Ecto neural progenitor cell (in vitro differentiated cells): ENCODE measurements at regions not wholly inside any gene's neighbourhood (a gene's known extent, or its start where the extent isn't known, plus 50 kb on each side); places are given as distances from the start of the nearest gene placed in this dataset.

Experiments
- DNase-seq: peaks from one replicate; pipeline ENCODE4 v3.0.0-alpha.2; 2018; ENCODE audit warnings: low spot score

DNA sequence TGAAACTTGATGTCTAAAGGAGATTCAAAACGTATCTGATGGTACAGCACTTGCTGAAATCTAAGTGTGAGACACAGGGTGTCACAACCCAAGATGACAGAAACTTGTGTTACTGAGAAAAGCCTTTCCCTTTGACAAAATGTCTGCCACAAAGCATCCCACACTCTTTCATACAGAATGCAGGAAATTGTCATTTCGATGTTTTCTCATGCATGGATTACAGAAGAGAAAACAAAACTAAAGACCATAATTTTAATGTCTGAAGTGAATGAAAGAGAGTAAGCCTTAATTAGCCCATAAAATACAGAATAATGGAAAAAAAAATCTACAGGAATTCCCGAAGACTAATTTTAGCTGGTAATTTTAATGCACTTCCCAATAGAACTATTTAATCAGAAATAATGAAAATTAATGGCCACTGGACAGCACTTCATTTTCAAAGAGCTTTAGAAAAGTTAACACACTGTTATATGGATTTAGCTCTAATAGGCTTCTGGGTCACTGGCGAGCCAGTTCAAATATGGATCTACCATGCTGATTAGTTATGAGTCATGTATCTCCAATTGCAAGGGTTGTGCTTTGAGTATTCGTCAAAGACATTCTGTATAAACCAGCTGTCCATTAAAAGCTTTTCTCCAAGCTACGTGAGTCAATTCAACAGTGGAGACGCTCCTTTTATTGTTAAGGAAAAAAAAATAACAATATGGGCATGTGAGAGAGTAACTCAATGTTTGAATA is 656.7 kb downstream of the SLC16A7 start:
- DNase-seq, result no peak

DNA sequence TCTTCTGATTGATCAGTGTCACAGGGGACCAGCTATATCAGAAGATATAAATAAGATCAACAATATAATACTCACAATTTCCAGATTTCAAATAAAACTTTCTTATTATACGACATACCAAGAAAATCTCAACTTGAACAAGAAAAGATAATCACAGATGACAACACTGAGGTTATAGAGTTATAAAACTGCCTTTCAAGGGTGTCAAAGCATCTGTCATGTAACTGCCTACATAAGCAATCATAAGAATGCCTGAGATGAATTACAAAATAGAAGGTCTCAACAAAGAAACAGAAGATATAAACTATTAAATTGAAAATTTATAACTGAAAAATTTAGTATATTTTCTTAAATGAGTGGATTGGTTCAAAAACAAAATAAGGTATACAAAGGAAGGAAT is 659.2 kb downstream of the SLC16A7 start:
- no peak for DNase-seq

DNA sequence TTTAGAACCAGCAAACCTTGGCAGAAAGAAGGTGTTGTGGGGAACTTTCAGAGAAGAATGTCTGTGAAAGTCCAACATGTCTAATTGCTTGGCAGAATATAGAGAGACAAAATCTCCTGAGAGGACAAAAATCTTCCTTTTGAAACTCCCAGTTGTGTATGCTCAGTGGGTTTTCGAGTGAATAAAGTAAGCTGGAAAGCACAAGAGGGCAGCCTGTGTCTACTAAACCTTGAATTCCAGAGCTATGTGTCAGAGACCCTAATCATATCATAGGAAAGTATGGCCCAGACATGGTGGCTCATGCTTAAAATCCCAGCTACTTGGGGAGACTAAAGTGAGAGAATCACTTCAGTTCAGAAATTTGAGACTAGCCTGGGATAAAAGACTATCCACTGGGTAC is 661.2 kb downstream of the SLC16A7 start:
- no peak for DNase-seq

DNA sequence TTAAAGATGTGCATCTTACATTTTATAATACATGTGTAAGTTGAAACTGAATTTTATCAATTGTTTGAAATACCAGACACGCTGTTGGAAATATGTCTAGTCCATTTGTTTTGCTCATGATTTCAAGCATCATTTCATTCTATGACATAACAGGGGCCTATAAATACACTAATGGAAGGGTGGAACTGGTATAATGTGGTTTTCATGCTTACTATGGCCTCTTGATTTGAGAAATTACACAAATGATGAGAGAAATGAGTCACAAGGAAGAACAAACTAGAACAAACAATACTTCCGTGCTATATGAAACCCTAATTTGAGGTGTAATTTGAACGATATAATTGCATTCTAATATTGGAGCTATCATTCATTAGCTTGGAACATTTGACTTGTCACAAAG is 663.4 kb downstream of the SLC16A7 start:
- no peak for DNase-seq

DNA sequence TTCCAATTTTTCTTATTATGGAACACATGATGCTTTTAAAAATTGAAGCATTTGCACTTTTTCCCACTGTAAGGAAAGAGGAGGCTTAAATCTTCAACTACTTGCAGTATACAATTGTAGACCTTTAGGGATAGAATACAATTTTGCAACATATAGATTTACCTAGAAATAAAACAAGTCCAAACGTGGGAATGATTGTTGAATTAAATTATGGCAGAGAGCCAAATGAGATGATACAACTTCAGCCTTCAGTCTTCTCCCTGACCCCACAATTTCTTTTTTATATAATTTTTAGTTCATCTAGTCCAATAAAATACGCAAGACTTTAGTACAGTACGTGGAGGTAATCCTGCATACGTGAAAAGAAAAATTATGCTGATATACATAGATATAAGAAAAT is 666.5 kb downstream of the SLC16A7 start:
- no peak for DNase-seq

- DNase-seq, result no peak
Observed at GRCh38 chr12:60263161-60263560, 667.3 kb downstream of the SLC16A7 start.

GRCh38 chr12:60263836-60264493 is 668.1 kb downstream of the SLC16A7 start:
- DNase-seq, result no peak

- DNase-seq, result no peak
Observed at GRCh38 chr12:60265741-60266140, 669.9 kb downstream of the SLC16A7 start.

DNA sequence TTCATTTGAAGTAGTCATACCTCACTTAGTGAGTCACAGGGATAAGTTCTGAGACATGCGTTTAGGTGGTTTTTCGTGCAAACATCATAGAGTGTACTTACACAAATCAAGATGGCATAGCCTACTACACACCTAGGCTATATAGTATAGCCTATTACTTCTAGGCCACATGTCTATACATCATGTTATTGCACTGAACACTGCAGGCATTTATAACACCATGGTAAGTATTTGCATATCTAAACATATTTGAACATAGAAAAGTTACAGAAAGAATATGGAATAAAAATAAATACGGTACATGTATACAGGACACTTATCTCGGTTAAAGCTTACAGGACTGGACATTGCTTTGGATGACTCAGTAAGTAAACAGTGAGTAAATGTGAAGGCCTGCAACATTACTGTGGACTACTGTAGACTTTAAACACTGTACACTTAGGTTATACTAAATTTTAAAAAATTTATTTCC is 670.6 kb downstream of the SLC16A7 start:
- no peak for DNase-seq

DNA sequence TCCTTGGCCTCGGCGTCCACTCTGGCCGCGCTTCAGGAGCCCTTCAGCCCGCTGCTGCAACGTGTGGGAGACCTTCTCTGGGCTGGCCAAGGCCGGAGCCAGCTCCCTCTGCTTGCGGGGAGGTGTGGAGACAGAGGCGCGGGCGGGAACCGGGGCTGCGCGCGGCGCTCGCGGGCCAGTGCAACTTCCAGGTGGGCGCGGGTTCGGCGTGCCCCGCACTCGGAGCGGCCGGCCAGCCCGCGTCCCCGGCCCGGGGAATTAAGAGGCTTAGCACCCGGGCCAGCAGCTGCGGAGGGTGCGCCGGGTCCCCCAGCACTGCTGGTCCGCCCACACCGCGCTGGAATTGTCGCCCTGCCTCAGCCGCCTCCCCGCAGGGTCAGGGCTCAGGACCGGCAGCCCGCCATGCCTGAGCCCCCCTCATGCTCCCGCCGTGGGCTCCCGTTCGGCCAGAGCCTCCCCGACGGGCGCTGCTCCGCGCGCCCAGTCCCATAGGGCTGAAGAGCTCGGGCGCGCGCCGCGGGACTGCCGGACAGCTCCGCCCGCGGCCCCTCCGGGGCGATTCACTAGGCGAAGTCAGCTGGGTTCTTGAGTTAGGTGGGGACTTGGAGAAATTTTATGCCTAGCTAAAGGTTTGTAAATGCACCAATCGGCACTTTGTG is 673.9 kb downstream of the SLC16A7 start:
- DNase-seq, result no peak

- DNase-seq, result no peak
Observed at GRCh38 chr12:60271816-60272215, 676.0 kb downstream of the SLC16A7 start.

- DNase-seq, result no peak
Observed at GRCh38 chr12:60278209-60278608, 682.4 kb downstream of the SLC16A7 start.

- no peak for DNase-seq
Observed at GRCh38 chr12:60279221-60279620, 683.4 kb downstream of the SLC16A7 start.

- DNase-seq, result no peak
Observed at GRCh38 chr12:60281522-60281921, 685.7 kb downstream of the SLC16A7 start.

GRCh38 chr12:60290532-60290931 is 694.7 kb downstream of the SLC16A7 start:
- DNase-seq, result no peak

- no peak for DNase-seq
Observed at GRCh38 chr12:60308366-60308991, 712.6 kb downstream of the SLC16A7 start.

DNA sequence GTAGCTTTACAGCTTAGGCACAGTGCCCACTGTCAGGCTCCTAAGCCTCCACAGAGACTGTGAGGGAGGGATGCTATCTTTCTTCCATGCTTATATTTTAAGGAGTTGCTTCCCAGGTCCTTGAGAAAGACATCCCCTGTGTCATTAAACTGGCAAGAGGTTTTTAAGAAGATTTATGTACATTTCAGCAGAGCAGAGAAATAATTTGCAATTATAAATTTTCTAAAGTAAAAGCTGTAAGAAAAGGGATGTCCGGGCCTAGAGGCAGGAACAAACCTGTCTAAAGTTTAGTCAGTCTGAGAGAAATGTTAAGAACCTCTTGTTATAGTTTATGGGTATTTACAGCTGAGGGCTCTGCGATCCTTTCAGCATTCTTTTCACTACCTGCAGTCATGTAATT is 716.1 kb downstream of the SLC16A7 start:
- no peak for DNase-seq

DNA sequence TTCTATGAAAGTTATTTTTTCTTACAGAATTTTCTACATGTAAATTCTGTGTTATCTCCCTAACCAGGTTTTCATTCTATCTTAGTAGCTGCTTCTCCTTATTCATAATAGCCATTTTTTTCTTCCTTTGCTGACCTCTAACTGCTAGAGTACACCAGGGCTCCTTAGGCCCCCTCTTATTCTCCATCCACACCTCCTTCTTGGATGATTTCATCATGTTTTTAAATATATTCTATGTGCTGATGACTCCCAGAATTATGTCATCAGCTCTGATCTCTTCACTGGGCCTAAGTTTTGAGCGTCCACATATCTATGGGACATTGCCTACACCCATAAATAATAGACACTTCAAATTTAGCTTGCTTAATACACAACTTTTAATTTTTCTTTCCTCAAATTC is 721.5 kb downstream of the SLC16A7 start:
- no peak for DNase-seq

GRCh38 chr12:60324746-60325145 is 728.9 kb downstream of the SLC16A7 start:
- no peak for DNase-seq

GRCh38 chr12:60333461-60333860 is 737.6 kb downstream of the SLC16A7 start:
- DNase-seq, result no peak

DNA sequence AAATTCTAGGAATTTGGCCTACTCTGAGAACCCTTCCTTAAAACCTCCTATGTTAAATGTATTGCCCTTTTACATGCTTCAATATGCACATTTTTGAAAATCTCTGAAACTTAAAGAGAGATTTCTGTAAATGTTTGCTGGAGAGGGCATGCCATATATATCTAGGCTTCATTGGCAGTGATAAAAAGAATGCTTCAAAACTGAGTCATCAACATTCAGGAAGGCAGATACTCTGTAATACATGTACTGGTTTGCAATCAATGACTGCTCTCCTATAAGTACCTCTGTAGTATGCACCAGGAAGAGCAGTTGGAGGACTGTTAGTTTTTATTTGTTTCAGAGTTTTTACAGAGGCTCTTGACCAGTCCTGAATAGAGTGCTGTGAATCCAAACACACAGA is 739.9 kb downstream of the SLC16A7 start:
- DNase-seq, result no peak

DNA sequence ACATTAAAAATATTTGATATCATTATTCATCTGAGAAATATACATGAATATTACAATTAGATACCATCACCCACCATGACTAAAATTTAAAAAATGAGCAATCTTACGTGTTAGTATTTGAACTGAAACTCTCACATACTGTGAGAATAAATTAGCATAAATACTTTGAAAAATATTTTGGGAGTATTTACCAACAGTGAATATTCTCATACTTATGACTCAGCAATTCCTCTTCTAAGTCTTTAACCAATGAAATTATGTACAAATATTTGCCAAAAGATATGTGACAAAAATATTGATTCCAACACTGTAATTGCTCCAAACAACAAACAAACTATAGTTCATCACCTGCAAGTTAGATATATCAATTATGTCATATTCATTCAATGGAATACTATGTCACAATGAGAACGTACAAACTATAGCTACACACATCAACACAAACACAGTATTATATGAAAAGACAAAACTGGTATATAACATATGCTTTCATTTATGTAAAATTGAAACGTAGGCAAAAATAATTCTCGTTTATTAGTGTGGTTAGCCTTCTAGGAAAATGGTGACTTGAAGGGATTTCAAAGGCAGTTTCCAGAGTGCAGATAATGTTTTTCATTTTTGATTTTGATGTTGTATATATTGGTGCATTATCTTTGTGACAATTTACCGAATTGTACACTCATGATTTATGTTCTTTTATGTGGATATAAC is 742.2 kb downstream of the SLC16A7 start:
- DNase-seq, result no peak
